ENCODE measurements at regions not wholly inside any gene's neighbourhood (a gene's known extent, or its start where the extent isn't known, plus 50 kb on each side); places are given as distances from the start of the nearest gene placed in this dataset.

DNA sequence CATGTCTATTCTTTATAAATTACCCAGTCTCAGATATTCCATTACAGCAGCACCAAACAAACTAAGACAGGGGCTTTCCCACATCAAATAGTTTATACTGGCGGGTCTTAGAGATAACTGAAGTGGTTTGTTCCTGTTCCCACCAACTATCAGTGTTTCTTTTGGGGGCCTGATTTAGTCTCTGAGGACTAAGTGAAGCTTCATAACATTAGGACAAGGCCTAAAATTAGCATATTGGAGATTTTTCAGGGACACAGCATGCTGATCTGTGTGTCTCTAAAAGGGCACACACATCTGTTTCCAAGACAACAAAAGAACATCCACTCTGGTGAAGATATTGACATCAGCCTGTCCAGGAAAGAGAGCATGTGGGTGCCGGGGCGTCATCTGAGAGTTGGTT lies 72.6 kb upstream of the SEMA6D start:
- FAIRE-seq (no peak), DNase-seq (ENCODE audit: insufficient read length, low spot score) (no peak)
- TF ChIP-seq, protein P1, sequence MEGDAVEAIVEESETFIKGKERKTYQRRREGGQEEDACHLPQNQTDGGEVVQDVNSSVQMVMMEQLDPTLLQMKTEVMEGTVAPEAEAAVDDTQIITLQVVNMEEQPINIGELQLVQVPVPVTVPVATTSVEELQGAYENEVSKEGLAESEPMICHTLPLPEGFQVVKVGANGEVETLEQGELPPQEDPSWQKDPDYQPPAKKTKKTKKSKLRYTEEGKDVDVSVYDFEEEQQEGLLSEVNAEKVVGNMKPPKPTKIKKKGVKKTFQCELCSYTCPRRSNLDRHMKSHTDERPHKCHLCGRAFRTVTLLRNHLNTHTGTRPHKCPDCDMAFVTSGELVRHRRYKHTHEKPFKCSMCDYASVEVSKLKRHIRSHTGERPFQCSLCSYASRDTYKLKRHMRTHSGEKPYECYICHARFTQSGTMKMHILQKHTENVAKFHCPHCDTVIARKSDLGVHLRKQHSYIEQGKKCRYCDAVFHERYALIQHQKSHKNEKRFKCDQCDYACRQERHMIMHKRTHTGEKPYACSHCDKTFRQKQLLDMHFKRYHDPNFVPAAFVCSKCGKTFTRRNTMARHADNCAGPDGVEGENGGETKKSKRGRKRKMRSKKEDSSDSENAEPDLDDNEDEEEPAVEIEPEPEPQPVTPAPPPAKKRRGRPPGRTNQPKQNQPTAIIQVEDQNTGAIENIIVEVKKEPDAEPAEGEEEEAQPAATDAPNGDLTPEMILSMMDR (IDR thresholded peaks at IDR 0.05; ENCODE audit: insufficient read depth, missing control alignments) = no peak

DNA sequence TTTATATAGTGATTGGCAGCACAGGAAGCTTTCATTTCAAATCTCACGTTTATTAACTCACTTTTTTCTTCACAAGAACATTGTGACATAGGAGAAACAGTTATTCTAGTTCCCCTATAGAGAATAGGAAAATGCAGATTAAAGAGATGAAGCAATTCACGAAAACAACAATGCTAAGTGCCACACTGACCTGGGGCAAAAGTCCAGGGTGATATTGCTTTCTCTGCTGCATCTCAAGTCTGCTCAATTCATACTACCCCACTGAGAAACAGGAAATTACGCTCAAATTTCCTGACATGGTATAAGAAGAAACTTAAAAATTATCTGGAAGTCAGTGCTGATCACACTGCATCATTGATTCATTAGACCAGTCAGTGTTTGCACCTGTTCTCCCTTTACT lies 66.7 kb upstream of the SEMA6D start:
- FAIRE-seq (no peak), DNase-seq (ENCODE audit: insufficient read length, low spot score) (no peak)
- TF ChIP-seq, protein P1 (IDR thresholded peaks at IDR 0.05; ENCODE audit: insufficient read depth, missing control alignments) = no peak

DNA sequence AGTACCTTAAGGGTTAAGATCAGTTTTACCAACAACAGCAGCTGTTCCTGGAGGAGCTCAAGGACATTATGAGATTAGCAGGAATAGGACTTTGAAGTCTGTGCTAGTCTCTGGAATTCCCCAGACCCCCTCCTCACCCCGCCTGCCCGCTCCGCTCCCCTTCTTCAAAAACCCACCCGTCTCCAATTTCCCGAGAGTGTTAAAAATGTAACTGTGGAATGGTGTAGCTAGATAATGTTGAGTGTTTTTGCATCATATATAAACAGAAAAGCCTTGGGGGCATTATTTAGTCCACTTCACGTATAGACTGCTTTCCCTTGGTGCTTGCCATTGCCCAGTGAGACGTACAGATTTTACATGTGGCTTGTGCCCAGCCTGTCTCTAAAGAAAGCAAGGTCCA lies 65.0 kb upstream of the SEMA6D start:
- TF ChIP-seq, protein P1 (IDR thresholded peaks at IDR 0.05; ENCODE audit: insufficient read depth, missing control alignments) = no peak
- FAIRE-seq (peak; percentile 91), DNase-seq (ENCODE audit: insufficient read length, low spot score) (no peak)

DNA sequence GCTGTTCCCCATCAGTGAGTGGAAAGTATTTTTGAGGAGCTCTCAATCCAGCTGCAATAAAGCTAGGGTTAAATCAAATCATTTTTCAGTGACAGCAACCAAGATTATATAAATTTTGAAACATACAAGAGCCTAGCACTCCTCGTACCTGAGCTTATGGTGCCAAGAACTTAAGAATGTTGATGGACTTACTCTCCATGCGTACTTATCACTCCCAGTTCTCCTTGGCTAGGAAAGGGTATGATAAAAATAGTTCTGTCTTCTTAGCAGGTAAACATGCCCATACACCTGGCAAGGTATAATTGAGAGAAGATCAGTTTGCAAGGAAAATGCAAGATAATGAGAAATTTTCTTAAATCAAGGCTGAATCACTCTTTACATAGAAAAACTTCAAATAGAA lies 64.5 kb upstream of the SEMA6D start:
- FAIRE-seq (peak; percentile 25), DNase-seq (ENCODE audit: insufficient read length, low spot score) (no peak)
- TF ChIP-seq, protein P1 (IDR thresholded peaks at IDR 0.05; ENCODE audit: insufficient read depth, missing control alignments) = no peak

DNA sequence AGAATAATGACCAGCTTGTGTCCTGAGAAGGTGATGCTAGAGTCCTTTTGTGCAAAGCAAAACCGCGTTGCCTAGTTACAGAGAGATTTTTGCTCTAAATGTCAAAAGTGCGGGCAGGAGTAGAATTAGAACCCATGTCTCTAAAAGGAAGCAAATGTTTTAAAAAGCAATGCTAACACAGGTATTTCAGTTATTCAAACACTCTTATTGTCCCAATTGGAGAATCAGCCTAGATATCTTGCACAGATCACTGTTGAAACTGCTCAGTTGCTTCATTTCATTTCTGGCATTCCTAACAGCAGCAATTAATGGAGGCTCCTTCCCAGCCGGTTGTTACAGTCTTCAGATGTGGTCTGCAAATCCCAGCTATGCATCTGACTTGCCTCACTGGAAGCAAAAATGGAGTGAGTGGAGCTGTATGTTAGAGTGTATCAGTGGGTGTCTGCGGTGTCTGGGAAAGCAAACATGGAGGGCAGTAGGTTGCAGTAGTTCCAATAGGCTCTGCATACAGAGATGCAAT lies 55.6 kb upstream of the SEMA6D start:
- TF ChIP-seq, protein P1 (IDR thresholded peaks at IDR 0.05; ENCODE audit: insufficient read depth, missing control alignments) = no peak
- FAIRE-seq (no peak), DNase-seq (ENCODE audit: insufficient read length, low spot score) (no peak)

DNA sequence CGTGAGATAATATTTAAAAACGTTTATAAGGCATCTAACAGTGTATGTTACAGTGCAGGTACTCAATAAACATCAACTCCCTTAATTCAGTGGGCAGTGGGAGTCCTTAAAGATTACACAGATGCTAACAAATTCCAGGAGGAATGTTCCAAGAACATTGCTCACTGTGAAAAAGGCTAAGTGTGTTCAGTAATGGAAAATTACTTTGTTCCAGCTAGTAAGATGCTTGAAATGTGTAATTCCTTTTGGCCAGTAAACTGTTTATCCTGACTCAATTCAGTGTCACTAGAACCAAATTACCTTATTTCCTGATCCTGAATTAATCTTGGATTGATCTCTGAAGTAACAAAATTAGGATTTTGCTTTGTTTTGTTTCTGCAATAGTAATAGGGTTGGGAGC lies 54.2 kb upstream of the SEMA6D start:
- DNase-seq (ENCODE audit: insufficient read length, low spot score) (no peak), FAIRE-seq (no peak)
- TF ChIP-seq, protein P1 (IDR thresholded peaks at IDR 0.05; ENCODE audit: insufficient read depth, missing control alignments) = no peak

Data from D721Med (cell line).